Ovary (tissue), 3 donors: ENCODE measurements at regions not wholly inside any gene's neighbourhood (a gene's known extent, or its start where the extent isn't known, plus 50 kb on each side); places are given as distances from the start of the nearest gene placed in this dataset.

Experiments
- POLR2A ChIP-seq: fragments of 450-650 bp; IDR thresholded peaks from one replicate; pipeline ENCODE4 v1.6.1; 2017; ENCODE audit warnings: antibody characterized with exemption, mild to moderate bottlenecking, moderate library complexity
- TF ChIP-seq, protein P1 (sequence below), 3 donors: fragments of 450-650 bp in 2 of 3; fragments of 200-600 bp in 1 of 3; IDR thresholded peaks; one replicate each; pipeline versions ENCODE4 v1.5.1 to v1.8.0; 2016 to 2022; ENCODE audit warnings: antibody characterized with exemption in 3 of 3, mild to moderate bottlenecking in 1 of 3
- donor health status: DM: no; HTN: no; CAD: no.

DNA sequence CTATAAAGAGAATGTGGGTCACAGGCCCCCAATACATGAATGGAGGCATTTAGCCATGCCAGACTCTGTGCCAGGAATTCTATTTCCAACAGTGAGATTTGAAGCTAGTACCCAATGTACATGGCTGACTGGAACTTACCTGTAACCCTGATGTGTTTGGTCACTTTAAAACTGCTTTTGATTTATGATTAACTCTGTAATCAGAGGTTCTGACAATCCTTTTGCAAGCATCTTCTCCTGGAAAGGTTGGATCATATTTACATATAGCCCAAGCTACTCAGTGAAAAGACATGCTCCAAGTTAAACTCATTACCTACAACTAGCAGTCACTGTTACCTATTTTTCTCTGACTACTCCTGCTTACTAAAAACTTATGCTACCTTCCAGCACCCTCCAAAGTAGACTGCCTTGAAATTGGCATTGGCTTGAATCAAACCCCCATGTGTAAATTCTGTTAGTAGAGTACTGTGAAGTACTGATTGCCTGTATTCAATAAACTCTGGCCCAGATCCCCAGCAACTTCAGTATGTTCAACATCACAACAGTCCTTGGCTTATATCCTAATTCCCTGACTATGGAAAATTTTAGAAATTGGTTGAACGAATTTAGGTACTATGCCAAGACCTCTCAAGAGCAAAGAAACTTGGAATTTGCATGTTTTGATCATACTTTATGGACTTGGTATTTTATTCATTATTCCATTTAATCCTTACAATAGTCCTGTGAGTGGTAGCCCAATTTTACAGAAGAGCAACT is 665.6 kb upstream of the NECTIN3 start:
- TF ChIP-seq, protein P1, sequence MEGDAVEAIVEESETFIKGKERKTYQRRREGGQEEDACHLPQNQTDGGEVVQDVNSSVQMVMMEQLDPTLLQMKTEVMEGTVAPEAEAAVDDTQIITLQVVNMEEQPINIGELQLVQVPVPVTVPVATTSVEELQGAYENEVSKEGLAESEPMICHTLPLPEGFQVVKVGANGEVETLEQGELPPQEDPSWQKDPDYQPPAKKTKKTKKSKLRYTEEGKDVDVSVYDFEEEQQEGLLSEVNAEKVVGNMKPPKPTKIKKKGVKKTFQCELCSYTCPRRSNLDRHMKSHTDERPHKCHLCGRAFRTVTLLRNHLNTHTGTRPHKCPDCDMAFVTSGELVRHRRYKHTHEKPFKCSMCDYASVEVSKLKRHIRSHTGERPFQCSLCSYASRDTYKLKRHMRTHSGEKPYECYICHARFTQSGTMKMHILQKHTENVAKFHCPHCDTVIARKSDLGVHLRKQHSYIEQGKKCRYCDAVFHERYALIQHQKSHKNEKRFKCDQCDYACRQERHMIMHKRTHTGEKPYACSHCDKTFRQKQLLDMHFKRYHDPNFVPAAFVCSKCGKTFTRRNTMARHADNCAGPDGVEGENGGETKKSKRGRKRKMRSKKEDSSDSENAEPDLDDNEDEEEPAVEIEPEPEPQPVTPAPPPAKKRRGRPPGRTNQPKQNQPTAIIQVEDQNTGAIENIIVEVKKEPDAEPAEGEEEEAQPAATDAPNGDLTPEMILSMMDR (IDR thresholded peaks at IDR 0.05), result no peak
- no peak for TF ChIP-seq POLR2A
